Endothelial cell of umbilical vein (primary cell): ENCODE measurements at regions not wholly inside any gene's neighbourhood (a gene's known extent, or its start where the extent isn't known, plus 50 kb on each side); places are given as distances from the start of the nearest gene placed in this dataset.

Experiments used
- BruUV-seq: library from RNA; stranded (reverse); fragments of 400-500 nt; replicated peaks from 2 replicates; lab custom pipeline; 2021; lab: Mats Ljungman, UMichigan
- CTCF ChIA-PET: fragments of 300-600, 350-600 bp; sonication (Branson Sonifier 250); formaldehyde crosslinking; loops from one replicate; lab custom pipeline; 2021; ENCODE audit warnings: antibody characterized with exemption, inconsistent platforms; lab: Charles Lee
- POLR2A ChIA-PET: fragments of 300-600, 350-600 bp; sonication (Branson Sonifier 250); formaldehyde crosslinking; loops from one replicate; lab custom pipeline; 2021; ENCODE audit warnings: antibody characterized with exemption, inconsistent platforms; lab: Charles Lee
- DNase-seq: peaks from one replicate; pipeline ENCODE4 v3.0.0-alpha.2; 2011; ENCODE audit warnings: low read depth, low spot score
- FAIRE-seq: peaks from 2 replicates; lab custom pipeline; 2011; peaks lifted over from hg19 to GRCh38; lab: Jason Lieb, UNC
- H2AFZ ChIP-seq: 2 replicates; pipeline ENCODE4 v1.6.0; 2012; ENCODE audit warnings: low read depth, low read length, control low read depth, inconsistent platforms
- H3K27ac ChIP-seq: 2 replicates; pipeline ENCODE4 v1.5.1; 2011; ENCODE audit warnings: low read depth, mild to moderate bottlenecking, control low read depth, low read length, moderate library complexity; ENCODE audit not compliant: insufficient read depth
- H3K27me3 ChIP-seq, 2 experiments: 2 replicates each; pipeline versions ENCODE4 v1.6.0 to v1.6.1; 2011; ENCODE audit warnings: low read length in 2 of 2, mixed read lengths in 1 of 2; ENCODE audit not compliant: control insufficient read depth in 2 of 2, insufficient read depth in 2 of 2
- H3K36me3 ChIP-seq, 2 experiments: 2 replicates in 1 of 2; 3 replicates in 1 of 2; pipeline ENCODE4 v1.5.1; 2011; ENCODE audit warnings: low read length in 2 of 2, mild to moderate bottlenecking in 1 of 2, moderate library complexity in 1 of 2; ENCODE audit not compliant: control insufficient read depth in 2 of 2, insufficient read depth in 2 of 2; ENCODE audit errors: extremely low read depth in 1 of 2
- H3K4me1 ChIP-seq: 3 replicates; pipeline ENCODE4 v1.5.1; 2011; ENCODE audit warnings: mild to moderate bottlenecking, low read length; ENCODE audit not compliant: control insufficient read depth, insufficient read depth; ENCODE audit errors: extremely low read depth
- H3K4me2 ChIP-seq: 2 replicates; pipeline ENCODE4 v1.6.1; 2011; ENCODE audit warnings: low read length, control low read depth, mixed read lengths; ENCODE audit not compliant: insufficient read depth
- H3K4me3 ChIP-seq, 3 experiments: fragments of 200-600 bp in 1 of 3; sonication (generic), shearing (Covaris generic) in 1 of 3; replicated peaks in 1 of 3; 2 replicates each; pipeline ENCODE4 v1.5.1; 2011 to 2016; ENCODE audit warnings: control low read depth in 3 of 3, low read length in 3 of 3, mild to moderate bottlenecking in 2 of 3, inconsistent platforms in 1 of 3, low read depth in 1 of 3, moderate library complexity in 1 of 3; ENCODE audit not compliant: insufficient read depth in 1 of 3
- H3K79me2 ChIP-seq: 2 replicates; pipeline ENCODE4 v1.6.0; 2012; ENCODE audit warnings: low read length, inconsistent platforms; ENCODE audit not compliant: control insufficient read depth, insufficient read depth
- H3K9ac ChIP-seq: replicated peaks from 2 replicates; pipeline ENCODE3; 2011; ENCODE audit warnings: low read length, control low read depth; ENCODE audit not compliant: insufficient read depth; ENCODE audit errors: extremely low read depth
- H3K9me1 ChIP-seq: replicated peaks from 3 replicates; pipeline ENCODE4 v1.6.0; 2011; ENCODE audit warnings: mild to moderate bottlenecking, low read length; ENCODE audit not compliant: control insufficient read depth, insufficient read depth; ENCODE audit errors: extremely low read depth
- H3K9me3 ChIP-seq: replicated peaks from 2 replicates; pipeline ENCODE4 v1.5.1; 2012; ENCODE audit warnings: low read length, inconsistent platforms; ENCODE audit not compliant: control insufficient read depth, insufficient read depth
- H4K20me1 ChIP-seq: replicated peaks from 2 replicates; pipeline ENCODE3; 2011; ENCODE audit warnings: mild to moderate bottlenecking, low read length; ENCODE audit not compliant: control insufficient read depth, insufficient read depth; ENCODE audit errors: extremely low read depth
- CTCF ChIP-seq, 2 donors: IDR thresholded peaks; 1 replicate in 1 of 2; 2 replicates in 1 of 2; pipeline ENCODE4 v1.5.1; 2011; ENCODE audit warnings: low read length in 2 of 2, mild to moderate bottlenecking in 2 of 2, moderate library complexity in 2 of 2, control low read depth in 1 of 2, inconsistent platforms in 1 of 2, low read depth in 1 of 2; ENCODE audit not compliant: insufficient read depth in 1 of 2; ENCODE audit errors: extremely low read depth in 1 of 2
- EZH2 ChIP-seq: IDR thresholded peaks from 2 replicates; pipeline ENCODE4 v1.6.1; 2012; ENCODE audit warnings: borderline replicate concordance, low read depth, mild to moderate bottlenecking, moderate library complexity, low read length, inconsistent platforms; ENCODE audit not compliant: severe bottlenecking
- GATA2 ChIP-seq: IDR thresholded peaks from 2 replicates; pipeline ENCODE4 v1.7.0; 2011; ENCODE audit warnings: low read depth, mild to moderate bottlenecking, moderate library complexity, mixed read lengths, low read length; ENCODE audit not compliant: insufficient read length, insufficient read depth
- JUN ChIP-seq: IDR thresholded peaks from 2 replicates; pipeline ENCODE4 v1.6.1; 2011; ENCODE audit warnings: borderline replicate concordance, low read depth; ENCODE audit not compliant: insufficient read length, insufficient read depth
- MAX ChIP-seq: IDR thresholded peaks from 2 replicates; pipeline ENCODE4 v1.6.1; 2011; ENCODE audit not compliant: insufficient read depth, insufficient read length
- MYC ChIP-seq: IDR thresholded peaks from one replicate; pipeline ENCODE4 v1.6.1; 2011; ENCODE audit warnings: mild to moderate bottlenecking, low read depth, low read length
- POLR2AphosphoS5 ChIP-seq: IDR thresholded peaks from 2 replicates; pipeline ENCODE4 v1.6.1; 2012; ENCODE audit warnings: low read depth, mild to moderate bottlenecking, control low read depth, low read length, moderate library complexity; ENCODE audit not compliant: insufficient read depth
- dilution Hi-C: fragments of 300-500 bp; cut with MboI; formaldehyde crosslinking; loops from one replicate; pipeline ENCODE4 v1.15.0; 2019; ENCODE audit warnings: low sequenced_read_pairs; ENCODE audit not compliant: extremely low pct_ligation_motif_present
- intact Hi-C: fragments of 100-400 bp; cut with micrococcal nuclease; formaldehyde crosslinking; loops from one replicate; pipeline ENCODE4 v1.10.0; 2022

GRCh38 chr10:121084675-121085070 lies 233.5 kb downstream of the WDR11 start:
- FAIRE-seq (no peak), DNase-seq (no peak)
- intact Hi-C loops: no loop called here
- no peak overlapping the region for H3K4me3 ChIP-seq
- CTCF ChIA-PET: no interaction called here
- no peaks in the 10 kb centered on the region for H3K36me3 ChIP-seq
- H3K9me3 ChIP-seq: peaks cover 3% of the 10 kb centered on the region
- dilution Hi-C loops: no loop called here
- no peak overlapping the region for H3K27ac ChIP-seq
- no peaks in the 10 kb centered on the region for H3K27me3 ChIP-seq
- H3K4me1 ChIP-seq: no peaks in the 10 kb centered on the region
- POLR2A ChIA-PET: no interaction called here
- H3K9ac ChIP-seq: no peak overlapping the region
- H2AFZ ChIP-seq: no peak overlapping the region
- BruUV-seq: no TSS peak
- H4K20me1 ChIP-seq: no peaks in the 10 kb centered on the region
- no peaks in the 10 kb centered on the region for H3K79me2 ChIP-seq
- H3K9me1 ChIP-seq: no peaks in the 10 kb centered on the region
- no peak overlapping the region for H3K4me2 ChIP-seq
- no peak for TF ChIP-seq GATA2

GRCh38 chr10:121085367-121085766 lies 234.2 kb downstream of the WDR11 start:
- dilution Hi-C loops (no loop called here), intact Hi-C loops (no loop called here)
- no peaks in the 10 kb centered on the region for H3K4me1 ChIP-seq
- no peaks in the 10 kb centered on the region for H3K9me1 ChIP-seq
- H3K4me3 ChIP-seq: no peak overlapping the region
- no peak for TF ChIP-seq POLR2AphosphoS5
- TF ChIP-seq CTCF (IDR thresholded peaks at IDR 0.05; ENCODE audit: extremely low read depth in 1 of 2, insufficient read depth in 1 of 2, low read depth in 1 of 2, low read length in 2 of 2): no peak
- no peak for TF ChIP-seq EZH2
- no peak for TF ChIP-seq MYC
- no peak for TF ChIP-seq JUN
- TF ChIP-seq MAX: no peak
- DNase-seq (no peak), FAIRE-seq (no peak)
- H3K9me3 ChIP-seq: peaks cover 3% of the 10 kb centered on the region
- ChIA-PET CTCF (no interaction called here), POLR2A (no interaction called here)
- no TSS peak for BruUV-seq
- H3K79me2 ChIP-seq: no peaks in the 10 kb centered on the region
- H3K36me3 ChIP-seq: no peaks in the 10 kb centered on the region
- H4K20me1 ChIP-seq: no peaks in the 10 kb centered on the region
- H3K27me3 ChIP-seq: no peaks in the 10 kb centered on the region
- no peak overlapping the region for H3K4me2 ChIP-seq
- no peak overlapping the region for H3K9ac ChIP-seq
- H3K27ac ChIP-seq: no peak overlapping the region
- H2AFZ ChIP-seq: no peak overlapping the region
